ENCODE measurements at regions not wholly inside any gene's neighbourhood (a gene's known extent, or its start where the extent isn't known, plus 50 kb on each side); places are given as distances from the start of the nearest gene placed in this dataset.

- no peak overlapping the region for H3K27ac ChIP-seq
- no peak for TF ChIP-seq CTCF (conservative IDR thresholded peaks at IDR 0.05)
Measured at GRCh38 chr20:52631469-52631868, 340.7 kb upstream of the TSHZ2 start.

DNA sequence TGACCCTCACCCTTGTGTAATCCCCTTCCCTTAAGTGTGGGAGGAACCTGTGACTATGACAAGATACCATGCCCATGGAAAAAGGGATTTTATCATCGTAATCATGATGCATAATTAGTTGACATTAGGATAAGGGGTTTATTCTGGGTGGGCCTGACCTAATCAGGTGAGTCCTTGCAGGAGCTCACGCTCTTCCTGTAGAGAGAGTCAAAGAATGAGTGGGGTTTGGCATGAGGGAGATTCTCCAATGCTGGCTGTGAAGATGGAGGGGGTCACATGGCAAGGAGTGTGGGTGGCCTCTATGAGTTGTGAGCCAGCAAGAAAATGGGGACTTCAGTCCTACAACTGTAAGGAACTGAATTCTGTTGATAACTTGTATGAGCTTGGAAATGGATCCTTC is 342.0 kb upstream of the TSHZ2 start:
- TF ChIP-seq CTCF (conservative IDR thresholded peaks at IDR 0.05): no peak
- no peak overlapping the region for H3K27ac ChIP-seq

DNA sequence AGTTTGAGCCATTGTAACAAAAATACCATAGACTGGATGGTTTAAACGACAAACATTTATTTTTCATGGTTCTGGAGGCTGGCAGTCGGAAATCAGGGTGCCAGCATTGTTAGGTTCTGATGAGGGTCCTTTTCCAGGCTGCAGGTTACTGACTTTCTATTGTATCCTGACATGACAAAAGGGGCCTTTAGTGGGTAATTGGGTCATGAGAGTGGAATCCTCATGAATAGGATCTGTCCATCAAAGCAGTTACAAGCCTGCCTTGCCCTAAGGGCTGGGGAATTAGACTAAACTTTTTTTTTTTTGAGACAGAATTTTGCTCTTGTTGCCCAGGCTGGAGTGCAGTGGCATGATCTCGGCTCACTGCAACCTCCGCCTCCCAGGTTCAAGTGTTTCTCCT is 347.9 kb upstream of the TSHZ2 start:
- no peak overlapping the region for H3K27ac ChIP-seq
- no peak for TF ChIP-seq CTCF (conservative IDR thresholded peaks at IDR 0.05)

GRCh38 chr20:52622081-52622480 is 350.1 kb upstream of the TSHZ2 start:
- no peak overlapping the region for H3K27ac ChIP-seq
- no peak for TF ChIP-seq CTCF (conservative IDR thresholded peaks at IDR 0.05)

GRCh38 chr20:52621401-52621800 is 350.8 kb upstream of the TSHZ2 start:
- no peak overlapping the region for H3K27ac ChIP-seq
- no peak for TF ChIP-seq CTCF (conservative IDR thresholded peaks at IDR 0.05)

DNA sequence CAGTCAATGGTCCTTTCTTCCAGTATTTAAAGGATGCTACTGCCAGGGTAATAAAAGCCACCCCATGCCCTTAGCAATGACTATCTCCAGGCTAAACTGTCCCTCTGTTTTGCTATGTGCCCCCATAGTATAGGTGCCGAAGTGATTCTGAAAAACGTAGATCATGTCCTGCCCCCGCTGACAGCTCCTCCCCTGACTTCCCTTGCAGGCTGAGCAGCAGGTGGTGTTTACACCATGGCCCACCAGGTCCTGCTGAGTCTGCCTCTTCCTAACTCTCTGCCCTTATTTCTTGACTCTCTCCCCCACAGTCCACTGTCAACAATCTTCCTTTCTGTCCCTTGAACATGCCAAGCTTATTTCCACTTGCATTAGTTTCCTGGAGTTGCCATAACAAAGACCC is 352.5 kb upstream of the TSHZ2 start:
- no peak for TF ChIP-seq CTCF (conservative IDR thresholded peaks at IDR 0.05)

GRCh38 chr20:52619101-52619500 is 353.1 kb upstream of the TSHZ2 start:
- no peak for TF ChIP-seq CTCF (conservative IDR thresholded peaks at IDR 0.05)
- no peak overlapping the region for H3K27ac ChIP-seq

More for the DNA sequence above, 352.5 kb upstream of the TSHZ2 start:
- H3K27ac ChIP-seq: no peak overlapping the region

- no peak overlapping the region for H3K27ac ChIP-seq
- no peak for TF ChIP-seq CTCF (conservative IDR thresholded peaks at IDR 0.05)
Measured at GRCh38 chr20:52616629-52617028, 355.5 kb upstream of the TSHZ2 start.

Data from VCaP (cell line).